Fibroblast of skin of left quadriceps (primary cell): ENCODE measurements at regions not wholly inside any gene's neighbourhood (a gene's known extent, or its start where the extent isn't known, plus 50 kb on each side); places are given as distances from the start of the nearest gene placed in this dataset.
A peak's percentile ranks its signal among the peaks of the same experiment; 100 is the strongest.
"Not testable (repeated sequence)": the region's sequence is repeated elsewhere in the genome, so short reads cannot be mapped to it uniquely, and the experiment has no call there.

Experiments
- DNase-seq, 2 experiments: peaks; one replicate each; pipeline ENCODE4 v3.0.0-alpha.2; 2013; ENCODE audit warnings: low read depth in 2 of 2

- no peak for DNase-seq
These were observed 583.1 kb downstream of the TFAP2A start for GRCh38 chr6:9831783-9832182.

DNA sequence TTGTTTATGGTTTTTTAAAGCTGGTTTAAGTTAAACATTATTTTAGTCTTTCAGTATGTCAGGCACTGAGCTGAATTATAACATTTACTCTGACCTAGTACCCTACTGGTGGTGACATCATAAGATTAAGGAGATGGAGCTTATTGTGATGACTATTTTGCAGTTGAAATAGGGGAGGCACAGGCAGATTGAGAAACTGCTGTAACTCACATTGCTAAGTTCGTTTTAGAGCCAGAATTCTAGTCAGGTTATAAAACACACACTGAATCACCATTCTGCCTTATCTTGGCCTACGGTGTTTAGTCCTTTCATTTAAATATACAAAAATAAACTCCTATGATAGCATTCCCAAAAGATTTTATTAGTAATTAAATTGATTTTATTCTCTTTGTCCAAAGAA is 584.1 kb downstream of the TFAP2A start:
- no peak for DNase-seq

DNA sequence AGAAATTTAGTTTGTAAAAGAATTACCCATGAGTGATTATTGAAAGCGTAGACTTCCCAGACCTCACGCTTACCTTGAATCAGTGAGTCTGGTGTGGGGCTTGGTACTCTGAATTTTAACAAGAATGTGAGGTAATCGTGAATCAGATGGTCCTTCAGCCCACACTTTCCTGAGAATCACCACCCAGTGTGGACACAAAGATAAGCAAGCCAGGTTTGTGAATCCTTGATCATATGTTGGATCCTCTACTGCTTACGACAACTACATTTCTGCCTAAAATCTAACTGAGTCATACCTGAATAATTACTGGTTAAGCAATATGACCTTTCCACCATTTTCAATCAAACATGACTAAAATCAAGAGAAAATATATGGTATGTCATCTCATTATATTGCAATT is 589.3 kb downstream of the TFAP2A start:
- no peak for DNase-seq

GRCh38 chr6:9810727-9811126 is 604.1 kb downstream of the TFAP2A start:
- not testable (repeated sequence) for DNase-seq

DNA sequence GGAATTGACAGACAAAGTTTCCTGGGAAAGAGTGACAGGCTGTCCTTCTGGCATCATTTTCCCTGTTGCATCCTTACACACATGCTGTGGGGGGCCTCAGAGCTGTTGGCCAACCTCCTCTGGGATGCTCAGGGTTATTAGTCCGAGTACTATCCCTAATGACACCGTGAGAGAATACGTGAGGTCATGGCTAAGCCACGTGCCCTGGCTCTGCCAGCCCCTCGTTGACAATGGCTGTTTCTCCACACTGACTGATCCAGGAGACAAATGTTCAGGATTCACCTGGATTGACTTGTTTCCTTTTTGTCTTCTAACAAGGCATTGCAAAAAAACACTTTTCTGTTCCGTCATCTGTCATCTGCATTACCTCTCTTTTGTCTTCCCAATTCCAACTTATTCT is 604.6 kb downstream of the TFAP2A start:
- DNase-seq = no peak

GRCh38 chr6:9806195-9806594 is 608.7 kb downstream of the TFAP2A start:
- DNase-seq = no peak

DNA sequence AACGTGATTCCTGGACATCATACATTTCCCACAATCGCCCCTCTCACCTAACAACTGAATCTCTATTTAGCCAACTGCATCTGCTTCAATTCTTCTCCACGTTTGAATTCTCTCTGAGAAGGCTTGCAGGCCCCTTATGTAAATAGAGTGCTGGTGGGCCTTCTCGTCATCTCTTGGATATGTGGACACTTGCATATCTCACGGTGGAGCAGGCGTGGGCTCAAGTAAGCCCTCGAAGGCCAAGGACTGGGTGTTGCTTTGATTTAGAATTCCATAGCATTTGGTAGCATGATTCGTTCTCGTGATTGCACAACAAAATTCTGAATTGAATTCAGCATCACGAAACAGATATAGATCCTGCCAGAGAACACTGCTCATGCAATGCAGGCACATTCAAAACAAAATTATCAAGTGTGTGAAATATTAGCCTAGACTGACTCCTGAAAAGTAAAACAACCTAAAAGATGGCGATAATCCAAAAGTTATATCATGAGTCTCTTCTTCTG is 613.6 kb downstream of the TFAP2A start:
- no peak for DNase-seq

- DNase-seq = no peak
These were observed 615.3 kb downstream of the TFAP2A start for GRCh38 chr6:9799582-9799981.

DNA sequence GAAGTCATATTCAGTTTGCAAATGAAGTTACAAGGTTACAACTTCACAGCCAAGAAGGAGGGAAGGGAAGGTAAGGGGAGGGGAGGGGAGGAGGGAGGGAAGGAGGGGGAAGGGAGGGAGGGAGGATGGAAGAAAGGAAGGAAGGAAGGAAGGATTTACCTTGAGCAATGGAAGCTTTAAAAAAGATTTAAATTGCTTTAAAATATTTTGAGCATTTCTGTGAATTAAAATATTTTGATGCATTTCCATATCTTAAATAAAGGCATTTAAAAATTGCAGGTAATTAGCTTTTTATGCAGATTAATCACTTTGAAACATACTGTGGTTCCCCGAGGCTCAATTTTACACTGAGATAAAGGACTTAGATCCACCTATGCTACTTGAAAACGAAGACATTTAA is 618.0 kb downstream of the TFAP2A start:
- DNase-seq = no peak

DNA sequence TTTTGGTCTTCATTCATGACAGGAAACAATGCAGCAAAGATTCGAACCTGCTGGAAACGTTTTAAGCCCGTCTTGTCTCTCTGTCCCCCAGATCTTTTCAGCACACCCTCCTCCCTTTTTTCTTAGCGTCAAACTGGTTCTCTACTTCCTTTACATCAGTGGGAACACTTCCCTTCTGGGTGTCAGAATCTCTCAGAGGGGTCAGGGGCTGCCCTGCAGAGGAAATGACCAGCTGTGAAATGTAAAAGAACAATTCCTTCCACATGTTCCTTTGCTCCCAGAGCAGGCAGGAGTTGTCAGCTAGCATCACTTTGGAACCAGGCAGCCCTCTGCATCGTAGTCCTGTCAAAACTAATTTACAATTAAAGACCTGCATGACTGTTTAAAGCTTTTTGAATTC is 619.0 kb downstream of the TFAP2A start:
- DNase-seq = no peak

DNA sequence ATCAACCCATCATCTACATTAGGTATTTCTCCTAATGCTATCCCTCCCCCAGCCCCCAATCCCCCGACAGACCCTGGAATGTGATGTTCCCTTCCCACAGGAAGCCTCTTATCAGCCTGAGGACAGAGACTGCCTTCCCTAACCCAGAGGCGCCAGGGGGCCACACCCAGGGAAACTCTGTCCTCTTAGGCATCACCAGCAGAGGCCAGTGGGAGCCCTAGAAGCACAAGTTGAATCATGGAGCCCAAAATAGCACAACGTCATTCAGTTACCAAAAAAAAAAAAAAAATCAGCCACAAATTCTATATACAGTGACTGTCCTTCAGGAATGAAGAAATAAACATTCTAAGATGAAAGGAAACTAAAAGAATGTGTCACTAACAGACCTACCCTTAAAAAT is 625.7 kb downstream of the TFAP2A start:
- DNase-seq = no peak

GRCh38 chr6:9784786-9785185 is 630.1 kb downstream of the TFAP2A start:
- no peak for DNase-seq

GRCh38 chr6:9783567-9783966 is 631.3 kb downstream of the TFAP2A start:
- no peak for DNase-seq

GRCh38 chr6:9766240-9766915 is 648.5 kb downstream of the TFAP2A start:
- DNase-seq = peak in 1 of 2 experiments; percentile 5

DNA sequence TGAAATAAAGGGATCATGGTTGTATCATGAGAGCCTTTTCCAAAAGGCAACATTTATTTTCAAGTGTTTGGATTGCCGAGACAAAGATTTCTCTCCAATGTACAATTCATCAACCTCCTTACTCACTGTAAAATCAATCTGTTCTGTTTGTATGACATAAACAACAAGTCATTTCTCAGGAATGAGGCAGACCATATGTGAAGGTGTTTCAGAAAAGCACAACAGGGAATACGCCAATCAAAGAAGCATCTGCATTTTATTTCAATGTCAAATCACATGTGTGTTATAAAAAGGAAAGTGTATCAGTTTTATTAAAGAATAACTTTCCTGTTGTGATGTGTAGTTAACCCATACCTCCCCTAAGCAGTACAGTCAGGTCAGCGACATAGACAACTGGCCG is 653.7 kb downstream of the TFAP2A start:
- no peak for DNase-seq

GRCh38 chr6:9754515-9754914 is 660.4 kb downstream of the TFAP2A start:
- DNase-seq = no peak

- no peak for DNase-seq
These were observed 668.9 kb downstream of the TFAP2A start for GRCh38 chr6:9745966-9746365.

GRCh38 chr6:9745476-9745875 is 669.4 kb downstream of the TFAP2A start:
- no peak for DNase-seq

DNA sequence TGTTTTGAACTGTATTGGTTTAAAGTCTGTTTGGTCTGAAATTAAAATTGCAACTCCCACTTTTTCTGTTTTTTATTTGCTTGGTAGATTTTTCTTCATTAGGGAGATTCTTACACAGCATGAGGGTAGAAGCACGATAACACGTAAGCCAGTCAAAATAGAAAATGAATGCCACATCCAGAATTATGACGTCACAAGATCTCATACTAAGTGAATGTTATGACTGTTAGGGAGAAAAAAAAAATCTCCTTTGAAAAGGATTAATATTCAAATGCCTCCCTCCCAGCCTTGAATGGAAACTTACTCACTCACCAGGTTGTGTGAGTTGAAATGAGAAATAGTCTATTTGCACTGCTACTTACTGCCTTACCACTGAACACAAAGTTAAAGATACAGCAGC is 670.8 kb downstream of the TFAP2A start:
- DNase-seq = no peak

DNA sequence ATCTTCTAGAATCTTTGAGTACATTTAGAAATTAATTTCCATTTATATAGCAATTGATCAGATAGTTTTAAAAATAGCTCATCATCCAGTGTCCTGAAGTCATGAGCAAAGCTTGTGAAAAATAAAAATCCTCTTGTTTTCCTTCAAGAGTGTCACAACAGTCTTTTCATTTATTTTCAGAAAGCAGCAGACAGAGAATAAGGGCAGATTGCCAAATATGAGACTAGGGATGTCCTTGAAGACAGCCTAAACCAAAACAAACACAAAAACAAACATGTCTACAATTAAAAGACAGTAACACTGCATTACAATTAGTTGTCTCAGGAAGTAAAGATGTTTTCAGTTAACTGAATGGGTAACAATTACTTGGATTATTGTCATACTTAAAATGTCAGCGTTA is 682.8 kb downstream of the TFAP2A start:
- no peak for DNase-seq

DNA sequence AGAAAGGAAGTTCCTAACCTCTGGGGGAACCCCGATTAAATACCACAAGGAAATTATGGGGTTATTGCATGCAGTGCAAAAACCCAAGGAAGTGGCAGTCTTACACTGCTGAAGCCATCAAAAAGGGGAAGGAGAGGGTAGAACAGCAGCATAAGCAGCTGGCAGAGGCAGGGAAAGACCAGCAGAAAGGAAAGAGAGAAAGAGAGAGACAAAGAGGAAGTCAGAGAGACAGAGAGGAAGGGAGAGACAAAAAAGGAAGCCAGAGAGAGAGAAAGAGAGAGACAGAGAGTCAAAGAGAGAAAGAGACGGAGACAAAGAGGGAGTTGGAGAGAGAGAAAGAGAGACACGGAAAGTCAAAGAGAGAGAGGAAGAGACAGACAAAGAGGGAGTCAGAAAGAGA is 689.1 kb downstream of the TFAP2A start:
- not testable (repeated sequence) for DNase-seq

DNA sequence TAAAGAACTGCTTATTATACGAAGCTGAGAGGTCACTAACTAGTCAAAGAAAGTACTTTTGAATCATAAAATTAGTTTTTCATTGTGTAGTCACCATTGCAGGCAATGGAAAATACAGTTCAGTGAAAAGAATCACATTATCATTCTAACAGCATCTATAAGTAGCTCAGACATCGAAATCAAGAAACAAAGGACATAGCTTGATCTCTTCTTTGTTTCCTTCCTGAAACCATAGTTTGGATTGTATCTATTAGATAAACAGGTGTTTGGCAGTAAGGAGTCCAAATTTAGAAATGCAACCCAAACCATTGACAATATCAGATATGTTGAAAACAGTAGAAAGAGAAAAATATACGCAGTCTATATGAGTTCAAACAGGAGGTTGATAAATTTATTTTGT is 697.3 kb downstream of the TFAP2A start:
- DNase-seq = no peak

- DNase-seq = no peak
These were observed 703.5 kb downstream of the TFAP2A start for GRCh38 chr6:9711365-9711764.

- DNase-seq = no peak
These were observed 704.3 kb downstream of the TFAP2A start for GRCh38 chr6:9710574-9710973.
